Ovary (tissue), 7 donors: ENCODE measurements at regions not wholly inside any gene's neighbourhood (a gene's known extent, or its start where the extent isn't known, plus 50 kb on each side); places are given as distances from the start of the nearest gene placed in this dataset.

Experiments used
- DNase-seq, 5 donors: peaks; one replicate each; pipeline ENCODE4 v3.0.0-alpha.2; 2019 to 2020
- H3K27ac ChIP-seq, 2 donors: fragments of 200-600 bp; one replicate each; pipeline versions ENCODE4 v1.5.1 to v1.8.0; 2019 to 2022
- H3K27me3 ChIP-seq: fragments of 200-600 bp; one replicate; pipeline ENCODE4 v1.8.0; 2022
- H3K36me3 ChIP-seq: fragments of 200-600 bp; sonication (generic); one replicate; pipeline ENCODE4 v1.5.1; 2019
- H3K4me1 ChIP-seq: one replicate; pipeline ENCODE4 v1.8.1; 2013; ENCODE audit warnings: mild to moderate bottlenecking, moderate library complexity; ENCODE audit not compliant: insufficient read depth
- H3K4me3 ChIP-seq: fragments of 200-600 bp; sonication (generic); one replicate; pipeline ENCODE4 v1.5.1; 2017
- H3K9me3 ChIP-seq, 2 donors: fragments of 200-600 bp in 1 of 2; sonication (generic) in 1 of 2; one replicate each; pipeline versions ENCODE4 v1.5.1 to v1.8.1; 2013 to 2019; ENCODE audit warnings: mild to moderate bottlenecking in 1 of 2, moderate library complexity in 1 of 2
- EP300 ChIP-seq: sonication (generic); formaldehyde crosslinking; IDR thresholded peaks from one replicate; pipeline ENCODE4 v1.6.1; 2017; ENCODE audit warnings: antibody characterized with exemption
- POLR2A ChIP-seq: fragments of 450-650 bp; IDR thresholded peaks from one replicate; pipeline ENCODE4 v1.6.1; 2017; ENCODE audit warnings: antibody characterized with exemption, mild to moderate bottlenecking, moderate library complexity
- WGBS, 3 donors: extraction: QIAGEN DNeasy Blood & Tissue Kit in 1 of 3; methylation state at CpG; one replicate each; pipeline versions ENCODE4 v1.1.5 to v1.1.7; 2013 to 2017; 5-methylcytosine and 5-hydroxymethylcytosine counted together
- intact Hi-C, 4 donors: fragments of 100-400 bp; cut with DNase I; formaldehyde crosslinking; loops; one replicate each; pipeline versions ENCODE4 v1.11.0 to v1.15.1; 2022 to 2023
- TF ChIP-seq, protein P1 (sequence below), 3 donors: fragments of 450-650 bp in 2 of 3; fragments of 200-600 bp in 1 of 3; IDR thresholded peaks; one replicate each; pipeline versions ENCODE4 v1.5.1 to v1.8.0; 2016 to 2022; ENCODE audit warnings: antibody characterized with exemption in 3 of 3, mild to moderate bottlenecking in 1 of 3
- donor health status: DM: no; HTN: no; CAD: no; lungs with moderate emphysema.
- donor health status: DM: no; HTN: no; CAD: no.
- donor health status: Bipolar disorder and iron deficiency.
- donor health status: DM: no; HTN: no; CAD: no.
- donor health status: DM: yes; HTN: yes; CAD: no.

DNA sequence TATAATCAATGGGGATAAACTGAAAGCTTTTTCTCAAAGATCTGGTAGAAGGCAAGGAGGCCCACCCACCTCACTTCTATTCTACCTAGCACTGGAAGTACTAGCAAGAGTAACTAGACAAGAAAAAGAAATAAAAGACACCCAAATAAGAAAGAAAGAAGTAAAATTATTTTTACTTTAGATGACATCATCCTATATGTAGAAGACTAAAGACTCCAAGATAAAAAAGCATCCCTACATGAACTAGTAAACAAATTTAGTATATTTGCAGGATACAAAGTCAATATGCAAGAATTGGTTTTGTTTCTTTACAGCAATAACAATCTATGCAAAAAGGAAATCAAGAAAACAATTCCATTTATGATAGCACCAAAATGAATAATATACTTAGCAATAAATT is 201.5 kb upstream of the KIRREL3 start:
- no peaks in the 10 kb centered on the region for H3K4me1 ChIP-seq
- no peak for TF ChIP-seq EP300
- no peak for TF ChIP-seq POLR2A
- TF ChIP-seq, protein P1, sequence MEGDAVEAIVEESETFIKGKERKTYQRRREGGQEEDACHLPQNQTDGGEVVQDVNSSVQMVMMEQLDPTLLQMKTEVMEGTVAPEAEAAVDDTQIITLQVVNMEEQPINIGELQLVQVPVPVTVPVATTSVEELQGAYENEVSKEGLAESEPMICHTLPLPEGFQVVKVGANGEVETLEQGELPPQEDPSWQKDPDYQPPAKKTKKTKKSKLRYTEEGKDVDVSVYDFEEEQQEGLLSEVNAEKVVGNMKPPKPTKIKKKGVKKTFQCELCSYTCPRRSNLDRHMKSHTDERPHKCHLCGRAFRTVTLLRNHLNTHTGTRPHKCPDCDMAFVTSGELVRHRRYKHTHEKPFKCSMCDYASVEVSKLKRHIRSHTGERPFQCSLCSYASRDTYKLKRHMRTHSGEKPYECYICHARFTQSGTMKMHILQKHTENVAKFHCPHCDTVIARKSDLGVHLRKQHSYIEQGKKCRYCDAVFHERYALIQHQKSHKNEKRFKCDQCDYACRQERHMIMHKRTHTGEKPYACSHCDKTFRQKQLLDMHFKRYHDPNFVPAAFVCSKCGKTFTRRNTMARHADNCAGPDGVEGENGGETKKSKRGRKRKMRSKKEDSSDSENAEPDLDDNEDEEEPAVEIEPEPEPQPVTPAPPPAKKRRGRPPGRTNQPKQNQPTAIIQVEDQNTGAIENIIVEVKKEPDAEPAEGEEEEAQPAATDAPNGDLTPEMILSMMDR (IDR thresholded peaks at IDR 0.05) = no peak
- H3K4me3 ChIP-seq = no peak overlapping the region
- no peaks in the 10 kb centered on the region for H3K36me3 ChIP-seq
- intact Hi-C loops = no loop called here
- no peak for DNase-seq
- no peaks in the 10 kb centered on the region for H3K27me3 ChIP-seq
- no peak overlapping the region for H3K27ac ChIP-seq
- H3K9me3 ChIP-seq = no peaks in the 10 kb centered on the region

DNA sequence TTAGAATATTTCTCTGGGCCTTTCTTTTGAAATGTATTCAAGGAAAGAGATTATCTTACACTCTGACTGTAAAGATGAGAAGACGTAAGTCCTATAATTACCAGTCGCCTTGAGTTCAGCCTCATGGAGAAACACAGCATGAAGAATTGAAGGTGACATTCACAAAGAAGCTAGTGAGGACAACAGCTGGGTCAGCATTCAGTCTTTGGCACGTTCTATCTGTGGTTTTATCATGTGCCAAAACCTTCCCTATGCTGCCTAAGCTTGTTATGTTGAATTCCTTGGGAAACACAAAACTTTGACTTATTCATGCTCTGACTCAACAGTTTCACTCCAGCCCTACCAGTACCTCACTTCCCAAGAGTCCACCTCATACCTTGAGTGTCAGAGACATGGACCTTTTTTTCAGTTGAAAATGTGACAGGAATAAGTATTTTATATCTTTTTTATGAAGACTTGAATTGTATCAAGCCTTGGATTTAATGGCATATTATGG is 198.8 kb upstream of the KIRREL3 start:
- intact Hi-C loops = no loop called here
- H3K9me3 ChIP-seq = no peaks in the 10 kb centered on the region
- 57 to 67% (median 59%) methylated on average over 3 of the region's 3 CpGs for WGBS, 3 donors
- no peaks in the 10 kb centered on the region for H3K4me1 ChIP-seq
- no peak overlapping the region for H3K27ac ChIP-seq
- no peaks in the 10 kb centered on the region for H3K36me3 ChIP-seq
- no peaks in the 10 kb centered on the region for H3K27me3 ChIP-seq
- TF ChIP-seq EP300 = no peak
- TF ChIP-seq, protein P1 (IDR thresholded peaks at IDR 0.05) = no peak
- H3K4me3 ChIP-seq = no peak overlapping the region
- DNase-seq = no peak

DNA sequence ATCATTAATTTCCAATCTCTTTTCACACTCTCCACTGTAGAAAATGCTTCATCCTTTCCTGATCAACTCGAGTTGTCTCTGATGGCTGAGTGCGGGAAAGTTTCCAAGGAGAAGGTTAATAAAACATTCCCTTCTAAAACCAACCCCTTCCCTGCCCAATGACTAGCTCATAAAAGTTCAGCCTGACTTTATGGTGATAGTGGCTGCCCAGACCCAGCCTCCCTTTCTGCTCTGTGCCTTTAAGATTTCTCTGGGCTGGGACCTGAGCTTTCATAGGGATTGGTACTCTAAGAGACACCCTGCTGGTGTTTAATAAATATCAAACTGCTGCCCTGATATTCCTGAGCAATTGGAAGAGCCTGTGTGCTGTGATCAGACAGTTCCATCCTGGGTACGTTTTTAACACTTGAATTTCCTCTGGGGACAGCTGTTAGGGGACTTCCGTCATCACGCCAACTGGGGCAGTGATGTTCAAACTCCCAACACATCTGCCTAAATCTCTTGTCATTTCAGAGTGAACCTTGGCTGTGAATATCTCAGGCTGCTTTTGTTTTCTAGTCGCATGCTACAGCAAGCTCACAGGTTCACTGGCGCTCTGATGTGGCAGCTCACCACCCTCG is 195.0 kb upstream of the KIRREL3 start:
- H3K36me3 ChIP-seq = no peaks in the 10 kb centered on the region
- no peaks in the 10 kb centered on the region for H3K27me3 ChIP-seq
- TF ChIP-seq EP300 = no peak
- TF ChIP-seq, protein P1 (IDR thresholded peaks at IDR 0.05) = no peak
- no peak for TF ChIP-seq POLR2A
- no peak for DNase-seq
- no peaks in the 10 kb centered on the region for H3K4me1 ChIP-seq
- intact Hi-C loops = no loop called here
- H3K4me3 ChIP-seq = no peak overlapping the region
- H3K27ac ChIP-seq = no peak overlapping the region
- H3K9me3 ChIP-seq = no peaks in the 10 kb centered on the region
- 29 to 49% (median 30%) methylated on average over 8 of the region's 8 CpGs for WGBS, 3 donors

DNA sequence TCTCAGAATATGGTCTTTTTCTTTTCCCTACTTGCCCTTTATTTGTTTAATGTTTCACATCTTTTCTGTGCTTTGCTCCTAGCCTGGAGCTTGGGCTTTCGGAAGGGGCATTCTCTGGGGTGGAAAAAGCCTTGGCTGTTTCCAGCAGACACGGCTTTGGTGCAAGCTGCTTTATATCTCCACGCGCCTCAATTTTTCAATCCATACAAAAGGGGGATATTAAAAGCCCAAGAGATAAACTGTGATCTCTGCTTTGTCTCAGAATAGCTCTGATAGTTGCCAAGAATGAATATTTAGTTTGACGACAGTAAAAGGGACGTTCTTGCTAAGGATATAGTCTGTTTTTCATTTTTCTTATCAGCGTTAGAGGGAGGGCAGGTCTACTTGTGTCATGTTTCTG is 194.0 kb upstream of the KIRREL3 start:
- DNase-seq = no peak
- no peak overlapping the region for H3K4me3 ChIP-seq
- intact Hi-C loops = no loop called here
- no peak overlapping the region for H3K27ac ChIP-seq
- H3K36me3 ChIP-seq = no peaks in the 10 kb centered on the region
- no peaks in the 10 kb centered on the region for H3K9me3 ChIP-seq
- no peaks in the 10 kb centered on the region for H3K4me1 ChIP-seq
- no peak for TF ChIP-seq POLR2A
- TF ChIP-seq EP300 = no peak
- TF ChIP-seq, protein P1 (IDR thresholded peaks at IDR 0.05) = no peak
- 6 to 16% (median 7%) methylated on average over 7 of the region's 7 CpGs for WGBS, 3 donors
- no peaks in the 10 kb centered on the region for H3K27me3 ChIP-seq
